HEK293T (cell line): ENCODE measurements at regions not wholly inside any gene's neighbourhood (a gene's known extent, or its start where the extent isn't known, plus 50 kb on each side); places are given as distances from the start of the nearest gene placed in this dataset.
A peak's percentile ranks its signal among the peaks of the same experiment; 100 is the strongest.

Experiments used
- CTCF ChIA-PET: fragments of 350-600 bp; formaldehyde crosslinking; extraction: SDS; loops from one replicate; lab custom pipeline; 2021; ENCODE audit warnings: antibody characterized with exemption, inconsistent platforms; lab: Yijun Ruan, JAX
- POLR2A ChIA-PET: fragments of 350-600 bp; formaldehyde crosslinking; extraction: SDS; loops from one replicate; lab custom pipeline; 2020; ENCODE audit warnings: antibody characterized with exemption, inconsistent platforms; lab: Yijun Ruan, JAX
- DNase-seq: peaks from one replicate; pipeline ENCODE4 v3.0.0; 2012; ENCODE audit warnings: mixed read lengths; ENCODE audit errors: extremely low spot score
- ARNT ChIP-seq: fragments of 450-650 bp; IDR thresholded peaks from 2 replicates; pipeline ENCODE4 v1.6.1; 2017; ENCODE audit warnings: mild to moderate bottlenecking
- BHLHE40 ChIP-seq: fragments of 450-650 bp; IDR thresholded peaks from 2 replicates; pipeline ENCODE4 v1.6.1; 2016; ENCODE audit warnings: mild to moderate bottlenecking, moderate library complexity, borderline replicate concordance
- CTBP1 ChIP-seq: fragments of 450-650 bp; IDR thresholded peaks from 2 replicates; pipeline ENCODE4 v1.6.1; 2016; ENCODE audit warnings: borderline replicate concordance
- ELF4 ChIP-seq: fragments of 450-650 bp; IDR thresholded peaks from 2 replicates; pipeline ENCODE4 v1.6.1; 2017; ENCODE audit warnings: antibody characterized with exemption
- FOXA1 ChIP-seq: fragments of 450-650 bp; IDR thresholded peaks from 2 replicates; pipeline ENCODE4 v1.6.1; 2016; ENCODE audit warnings: mild to moderate bottlenecking
- FOXK2 ChIP-seq: fragments of 450-650 bp; IDR thresholded peaks from 2 replicates; pipeline ENCODE4 v1.6.1; 2016; ENCODE audit warnings: mild to moderate bottlenecking
- FOXM1 ChIP-seq: fragments of 450-650 bp; IDR thresholded peaks from 2 replicates; pipeline ENCODE4 v1.6.1; 2017; ENCODE audit warnings: mild to moderate bottlenecking, borderline replicate concordance
- HDGF ChIP-seq: fragments of 450-650 bp; IDR thresholded peaks from 2 replicates; pipeline ENCODE4 v1.6.1; 2017; ENCODE audit warnings: antibody characterized with exemption, borderline replicate concordance
- L3MBTL2 ChIP-seq: fragments of 450-650 bp; conservative IDR thresholded peaks from 2 replicates; pipeline ENCODE4 v1.6.1; 2016; ENCODE audit warnings: mild to moderate bottlenecking
- LEF1 ChIP-seq: fragments of 450-650 bp; IDR thresholded peaks from 2 replicates; pipeline ENCODE4 v1.6.1; 2017; ENCODE audit warnings: mild to moderate bottlenecking, borderline replicate concordance
- NFRKB ChIP-seq: fragments of 450-650 bp; IDR thresholded peaks from 2 replicates; pipeline ENCODE4 v1.6.1; 2016; ENCODE audit warnings: mild to moderate bottlenecking, moderate library complexity
- PKNOX1 ChIP-seq: fragments of 450-650 bp; IDR thresholded peaks from 2 replicates; pipeline ENCODE4 v1.6.1; 2016
- SP1 ChIP-seq: fragments of 450-650 bp; IDR thresholded peaks from 2 replicates; pipeline ENCODE4 v1.6.1; 2017
- SUZ12 ChIP-seq: fragments of 450-650 bp; IDR thresholded peaks from 2 replicates; pipeline ENCODE4 v1.6.1; 2016; ENCODE audit warnings: mild to moderate bottlenecking
- TARDBP ChIP-seq: fragments of 450-650 bp; IDR thresholded peaks from 2 replicates; pipeline ENCODE4 v1.6.1; 2016
- ZNF384 ChIP-seq: fragments of 450-650 bp; IDR thresholded peaks from 2 replicates; pipeline ENCODE4 v1.6.1; 2016

- ChIA-PET POLR2A (no interaction called here), CTCF (interaction anchor here (0.9 to 1.7 kb wide), 4 partner anchors 27 to 657 kb away, joined by 3 to 8 read pairs (median 4); no protein-coding TSS in a partner anchor)
- DNase-seq: peak; percentile 51
- TF ChIP-seq SUZ12 (no peak), FOXA1 (no peak), LEF1 (no peak), PKNOX1 (0 out of 2 replicates have a peak, but pooled peaks have one; percentile 24)
These were observed 152.1 kb upstream of the RALGAPA2 start for GRCh38 chr20:20864351-20865096.

GRCh38 chr20:20860078-20860806 lies 147.8 kb upstream of the RALGAPA2 start:
- CTCF ChIA-PET: interaction anchor here (0.6 to 2.0 kb wide), 10 partner anchors 20 to 661 kb away, joined by 3 to 12 read pairs (median 4); no protein-coding TSS in a partner anchor
- no peak for TF ChIP-seq SP1
- DNase-seq: peak; percentile 82
- POLR2A ChIA-PET: no interaction called here

- TF ChIP-seq FOXA1 (no peak), SP1 (no peak), L3MBTL2 (no peak), ZNF384 (no peak), SUZ12 (no peak), HDGF (no peak), ELF4 (no peak), ARNT (no peak), FOXM1 (no peak), PKNOX1 (no peak), TARDBP (no peak), BHLHE40 (no peak), CTBP1 (no peak)
- ChIA-PET CTCF (interaction anchor here (0.6 to 2.0 kb wide), 8 partner anchors 19 to 662 kb away, joined by 3 to 12 read pairs (median 5); no protein-coding TSS in a partner anchor), POLR2A (no interaction called here)
- DNase-seq: no peak
These were observed 147.1 kb upstream of the RALGAPA2 start for GRCh38 chr20:20859510-20859909.

- no peak for DNase-seq
- CTCF ChIA-PET: no interaction called here
- TF ChIP-seq NFRKB (no peak), PKNOX1 (no peak), ARNT (no peak), TARDBP (no peak), ELF4 (no peak), LEF1 (no peak), BHLHE40 (no peak), L3MBTL2 (no peak), FOXM1 (no peak), SP1 (no peak), FOXK2 (no peak), HDGF (no peak), FOXA1 (no peak)
- POLR2A ChIA-PET: no interaction called here
These were observed 144.5 kb upstream of the RALGAPA2 start for GRCh38 chr20:20856956-20857355.

GRCh38 chr20:20856306-20856705 lies 143.9 kb upstream of the RALGAPA2 start:
- CTCF ChIA-PET: no interaction called here
- POLR2A ChIA-PET: no interaction called here
- TF ChIP-seq ZNF384 (no peak), HDGF (no peak)
- no peak for DNase-seq

GRCh38 chr20:20851385-20851784 lies 138.9 kb upstream of the RALGAPA2 start:
- TF ChIP-seq ZNF384 (no peak), BHLHE40 (no peak), ELF4 (no peak), FOXA1 (no peak), SUZ12 (no peak), TARDBP (no peak), SP1 (no peak), CTBP1 (no peak), LEF1 (no peak), FOXK2 (no peak), ARNT (no peak)
- POLR2A ChIA-PET: no interaction called here
- no peak for DNase-seq
- CTCF ChIA-PET: interaction anchor here (0.6 kb wide), 2 partner anchors 12 to 384 kb away, joined by 3 to 4 read pairs; no protein-coding TSS in a partner anchor

- CTCF ChIA-PET: no interaction called here
- TF ChIP-seq SP1 (no peak), FOXA1 (no peak), ZNF384 (no peak), HDGF (no peak), ELF4 (no peak), NFRKB (no peak), ARNT (no peak), FOXK2 (no peak), TARDBP (no peak), BHLHE40 (no peak), FOXM1 (no peak), L3MBTL2 (no peak), LEF1 (no peak), CTBP1 (no peak), PKNOX1 (no peak), SUZ12 (no peak)
- POLR2A ChIA-PET: no interaction called here
- no peak for DNase-seq
These were observed 138.0 kb upstream of the RALGAPA2 start for GRCh38 chr20:20850407-20850806.
